GM20000 (cell line): ENCODE measurements at regions not wholly inside any gene's neighbourhood (a gene's known extent, or its start where the extent isn't known, plus 50 kb on each side); places are given as distances from the start of the nearest gene placed in this dataset.

ENCODE experiments used
- DNase-seq: peaks from one replicate; pipeline ENCODE4 v3.0.0; 2012; ENCODE audit warnings: low spot score
- TF ChIP-seq, protein P1 (sequence below): IDR thresholded peaks from 2 replicates; pipeline ENCODE4 v1.5.1; 2012; ENCODE audit warnings: mild to moderate bottlenecking, control low read depth; ENCODE audit errors: extremely low read depth, missing control alignments

DNA sequence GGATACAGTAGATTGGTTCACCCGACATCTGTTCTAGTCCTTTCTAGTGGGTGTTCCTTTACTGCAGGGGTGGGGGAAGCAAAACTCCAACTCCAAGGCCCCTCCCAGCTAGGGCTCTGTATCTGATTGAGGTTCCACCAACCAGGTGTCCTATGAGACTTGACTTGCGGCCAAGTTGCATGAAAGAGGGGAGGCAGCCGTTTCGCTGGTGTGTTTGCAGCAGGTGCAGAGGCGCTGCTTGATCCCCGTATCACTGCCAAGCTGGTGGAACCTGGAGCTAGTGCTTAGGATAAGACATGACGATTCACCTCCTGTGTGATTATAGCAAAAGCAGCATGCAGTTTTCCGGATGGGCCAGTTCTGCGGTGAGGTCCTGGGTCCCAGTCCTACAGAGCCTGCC lies 338.2 kb downstream of the UQCRFS1 start:
- TF ChIP-seq, protein P1, sequence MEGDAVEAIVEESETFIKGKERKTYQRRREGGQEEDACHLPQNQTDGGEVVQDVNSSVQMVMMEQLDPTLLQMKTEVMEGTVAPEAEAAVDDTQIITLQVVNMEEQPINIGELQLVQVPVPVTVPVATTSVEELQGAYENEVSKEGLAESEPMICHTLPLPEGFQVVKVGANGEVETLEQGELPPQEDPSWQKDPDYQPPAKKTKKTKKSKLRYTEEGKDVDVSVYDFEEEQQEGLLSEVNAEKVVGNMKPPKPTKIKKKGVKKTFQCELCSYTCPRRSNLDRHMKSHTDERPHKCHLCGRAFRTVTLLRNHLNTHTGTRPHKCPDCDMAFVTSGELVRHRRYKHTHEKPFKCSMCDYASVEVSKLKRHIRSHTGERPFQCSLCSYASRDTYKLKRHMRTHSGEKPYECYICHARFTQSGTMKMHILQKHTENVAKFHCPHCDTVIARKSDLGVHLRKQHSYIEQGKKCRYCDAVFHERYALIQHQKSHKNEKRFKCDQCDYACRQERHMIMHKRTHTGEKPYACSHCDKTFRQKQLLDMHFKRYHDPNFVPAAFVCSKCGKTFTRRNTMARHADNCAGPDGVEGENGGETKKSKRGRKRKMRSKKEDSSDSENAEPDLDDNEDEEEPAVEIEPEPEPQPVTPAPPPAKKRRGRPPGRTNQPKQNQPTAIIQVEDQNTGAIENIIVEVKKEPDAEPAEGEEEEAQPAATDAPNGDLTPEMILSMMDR = no peak
- no peak for DNase-seq

DNA sequence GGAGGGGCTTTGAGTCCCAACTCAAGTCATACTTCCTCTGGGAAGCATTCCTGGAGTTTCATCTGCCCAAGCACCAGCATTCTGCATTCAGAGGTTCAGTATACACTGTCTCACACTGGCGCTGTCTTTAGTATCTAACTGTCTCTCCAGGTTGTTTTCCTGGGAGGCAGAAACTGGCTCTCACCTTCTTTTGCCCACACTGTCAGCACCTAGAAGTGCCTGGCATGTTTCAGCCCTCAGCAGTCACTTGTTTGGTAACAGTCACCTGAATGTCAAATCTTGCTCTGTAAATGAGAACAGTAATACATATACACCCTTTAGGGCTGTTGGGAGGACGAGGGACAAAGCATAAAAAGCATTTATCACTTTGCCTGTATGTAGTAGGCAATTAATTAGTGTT lies 339.6 kb downstream of the UQCRFS1 start:
- TF ChIP-seq, protein P1 = no peak
- DNase-seq = no peak

DNA sequence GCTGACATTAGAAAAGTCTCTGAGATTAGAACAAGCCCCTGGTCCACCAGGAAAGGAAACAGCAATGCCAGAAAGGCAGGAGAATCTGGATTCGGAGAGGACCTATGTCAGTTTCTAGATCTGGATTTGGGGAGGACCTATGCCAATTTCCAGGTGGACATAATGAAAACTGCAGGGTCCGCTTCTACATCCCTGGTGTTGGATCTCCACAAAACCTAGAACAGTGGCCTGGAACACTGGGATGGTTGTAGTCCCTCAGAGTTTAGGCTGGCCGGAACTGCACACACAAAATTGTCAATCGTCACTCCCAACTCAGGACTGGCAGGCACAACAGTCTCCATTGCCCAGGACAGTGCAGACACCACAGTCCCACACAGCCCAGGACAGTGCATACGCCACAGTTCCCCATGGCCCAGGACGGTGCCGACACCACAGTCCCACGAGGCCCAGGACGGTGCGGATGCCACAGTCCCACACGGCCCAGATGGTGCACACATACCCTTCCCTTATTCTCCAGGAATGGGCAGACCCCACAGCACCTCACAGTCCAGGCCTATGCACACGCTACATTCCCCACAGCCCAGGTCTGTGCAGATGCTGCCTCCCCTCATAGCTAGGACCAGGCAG lies 341.7 kb downstream of the UQCRFS1 start:
- TF ChIP-seq, protein P1 = no peak
- no peak for DNase-seq

DNA sequence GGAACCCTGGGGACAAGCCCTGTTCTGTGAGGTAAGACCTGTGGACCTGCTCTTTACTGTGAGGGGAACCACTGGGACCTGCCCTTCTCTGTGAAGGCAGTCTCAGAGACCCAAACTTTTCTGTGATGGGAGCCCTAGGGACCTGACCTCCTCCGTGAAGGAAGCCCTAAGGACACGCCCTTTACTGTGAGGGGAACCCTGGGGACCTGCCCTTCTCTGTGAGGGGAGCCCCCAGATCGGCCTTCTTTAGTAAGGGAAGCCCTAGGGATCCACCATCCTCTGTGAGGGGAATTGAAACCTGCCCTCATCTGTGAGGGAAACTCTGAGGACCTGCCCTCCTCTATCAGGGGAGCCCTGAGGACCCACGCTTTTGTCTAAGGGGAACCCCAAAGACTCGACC lies 343.5 kb downstream of the UQCRFS1 start:
- TF ChIP-seq, protein P1 = no peak
- DNase-seq = peak; percentile 20

DNA sequence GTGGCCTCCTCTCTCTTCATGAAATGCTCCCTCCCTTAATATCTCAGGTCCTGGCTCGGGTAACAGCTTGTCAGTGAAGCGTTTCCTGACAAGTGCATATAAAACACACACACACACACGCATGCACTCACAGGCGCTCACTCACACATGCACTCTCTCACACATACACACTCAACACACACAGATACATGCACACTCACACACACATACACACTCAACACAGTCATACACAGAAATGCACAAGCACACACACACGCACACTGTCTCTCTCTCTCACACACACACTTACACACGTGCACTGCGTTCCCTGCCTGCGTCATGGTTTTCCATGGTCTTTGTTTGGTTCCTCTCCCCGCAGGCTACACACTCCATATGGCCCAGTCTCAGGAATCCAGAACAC lies 344.1 kb downstream of the UQCRFS1 start:
- no peak for DNase-seq
- TF ChIP-seq, protein P1 = no peak

DNA sequence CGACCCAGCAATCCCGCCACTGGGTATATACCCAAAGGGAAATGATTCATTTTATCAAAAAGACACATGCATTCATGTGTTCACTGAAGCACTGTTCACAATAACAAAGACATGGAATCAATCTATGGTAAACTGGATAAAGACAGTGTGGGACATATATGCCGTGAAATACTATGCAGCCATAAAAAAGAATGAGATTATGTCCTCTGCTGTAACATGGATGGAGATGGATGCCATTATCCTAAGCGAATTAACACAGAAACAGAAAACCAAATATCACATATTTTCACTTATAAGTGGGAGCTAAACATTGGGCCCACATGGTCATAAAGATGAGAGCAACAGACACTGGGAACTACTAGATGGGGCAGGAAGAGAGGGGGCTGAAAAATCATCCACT lies 345.0 kb downstream of the UQCRFS1 start:
- DNase-seq = no peak
- TF ChIP-seq, protein P1 = no peak

DNA sequence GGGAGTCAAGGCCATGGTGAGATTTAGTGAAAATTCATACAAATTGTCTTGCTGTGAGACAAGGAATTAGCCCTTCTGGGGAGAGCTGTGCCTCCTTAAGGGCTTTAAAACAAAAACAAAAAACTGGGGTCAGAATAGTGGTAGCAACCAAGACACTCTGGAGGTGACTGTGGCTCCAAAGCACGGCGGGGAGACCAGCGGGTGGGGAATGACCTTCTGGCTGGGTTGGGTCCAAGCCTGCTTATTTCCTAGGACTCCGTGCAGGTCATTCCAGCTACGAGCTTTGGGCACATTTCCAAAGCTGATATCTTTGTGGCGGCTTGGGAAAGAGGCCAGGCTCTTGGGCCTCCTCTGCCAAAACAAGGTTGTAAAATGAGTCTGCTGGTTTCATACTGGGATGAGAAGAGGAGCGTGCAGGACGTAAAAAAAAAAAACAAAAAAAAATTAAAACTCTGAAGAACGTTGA lies 348.3 kb downstream of the UQCRFS1 start:
- no peak for DNase-seq

More for the DNA sequence above, 348.3 kb downstream of the UQCRFS1 start:
- TF ChIP-seq, protein P1 = no peak
